ENCODE measurements at regions not wholly inside any gene's neighbourhood (a gene's known extent, or its start where the extent isn't known, plus 50 kb on each side); places are given as distances from the start of the nearest gene placed in this dataset.

DNA sequence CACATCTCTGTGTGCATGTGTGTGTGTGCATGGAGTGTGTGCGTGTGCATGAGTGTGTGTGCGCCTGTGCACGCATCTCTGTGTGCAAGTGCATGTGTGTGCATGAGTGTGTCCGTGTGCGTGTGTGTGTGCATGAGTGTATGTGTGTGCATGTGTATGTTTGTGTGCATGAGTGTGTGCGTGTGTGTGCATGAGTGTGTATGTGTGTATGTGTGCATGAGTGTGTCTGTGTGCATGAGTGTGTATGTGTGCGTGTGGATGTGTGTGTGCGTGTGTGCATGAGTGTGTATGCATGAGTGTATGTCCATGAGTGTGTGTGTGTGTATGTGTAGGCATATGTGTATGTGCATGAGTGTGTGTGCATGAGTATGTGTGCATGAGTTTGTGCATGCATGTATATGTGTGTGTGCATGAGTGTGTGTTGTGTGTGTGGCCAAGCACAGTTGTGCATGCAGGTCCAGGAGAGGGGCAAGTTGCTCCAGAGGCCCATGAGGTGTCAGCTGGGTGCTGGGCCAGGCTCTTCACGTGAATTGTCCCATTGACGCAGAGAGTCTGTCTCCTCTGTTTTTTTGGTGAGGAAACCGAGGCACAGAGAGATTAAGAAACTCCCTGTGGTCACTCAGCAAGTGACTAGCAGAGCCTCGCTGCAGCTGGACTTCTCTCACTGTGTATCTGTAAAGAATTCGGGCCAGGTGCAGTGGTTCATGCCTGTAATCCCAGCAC lies 75.5 kb downstream of the ASB1 start:
- Histone ChIP-seq H3K27ac (ENCODE audit: low read depth, low read length) (no peak overlapping the region), H3K79me2 (ENCODE audit: control insufficient read depth, insufficient read depth, low read length, unreplicated experiment) (no peaks in the 10 kb centered on the region)

DNA sequence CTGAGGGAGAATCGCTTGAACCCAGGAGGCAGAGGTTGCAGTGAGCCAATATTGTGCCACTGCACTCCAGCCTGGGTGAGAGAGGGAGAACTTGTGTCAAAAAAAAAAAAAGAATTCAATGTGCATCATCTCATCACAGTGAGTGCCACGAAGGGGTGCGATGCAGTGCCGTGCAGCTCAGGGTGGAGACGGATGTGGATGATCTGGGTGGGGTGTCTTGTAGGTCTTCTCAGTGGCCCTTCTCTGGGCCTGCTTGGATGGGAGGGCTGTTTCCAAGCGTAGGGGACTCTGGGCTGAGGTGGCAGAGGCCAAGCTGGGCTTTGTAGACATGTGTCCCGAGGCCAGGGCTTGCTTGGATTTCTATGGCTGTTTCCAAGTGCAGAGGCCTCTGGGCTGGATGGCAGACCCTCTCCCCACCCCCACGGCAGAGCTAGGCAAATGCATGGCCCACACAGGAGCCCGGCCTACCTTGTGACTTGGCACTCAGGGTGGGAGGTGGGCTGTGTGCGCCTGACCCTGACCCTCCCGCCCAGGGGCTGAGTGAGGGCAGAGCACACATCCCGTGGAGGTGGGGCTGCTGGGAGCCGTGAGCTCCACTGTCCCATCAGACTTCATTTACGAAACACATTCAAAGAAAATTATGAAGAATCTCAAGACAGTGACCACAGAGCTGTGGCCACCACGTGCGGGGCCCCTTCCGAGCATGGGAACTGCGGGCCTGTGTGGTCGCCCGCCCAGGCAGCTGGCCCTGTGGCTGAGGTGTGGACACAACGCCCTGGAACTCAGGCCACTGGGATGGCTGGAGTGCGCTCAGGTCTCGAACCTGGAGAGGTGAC lies 76.4 kb downstream of the ASB1 start:
- no peak overlapping the region for H3K27ac ChIP-seq (ENCODE audit: low read depth, low read length)
- no peaks in the 10 kb centered on the region for H3K4me1 ChIP-seq (ENCODE audit: control insufficient read depth, insufficient read depth, low read length, unreplicated experiment)
- H3K27me3 ChIP-seq (ENCODE audit: insufficient read depth, low read length) = peaks cover 4% of the 10 kb centered on the region; the same call in 1 of the 2 replicates
- no peak overlapping the region for H3K4me3 ChIP-seq (ENCODE audit: low read depth, low read length)
- no peak overlapping the region for H2AFZ ChIP-seq (ENCODE audit: low read length, unreplicated experiment)
- H3K36me3 ChIP-seq (ENCODE audit: insufficient read depth, low read length) = no peaks in the 10 kb centered on the region
- no peaks in the 10 kb centered on the region for H3K79me2 ChIP-seq (ENCODE audit: control insufficient read depth, insufficient read depth, low read length, unreplicated experiment)

More for the DNA sequence above, 75.5 kb downstream of the ASB1 start:
- Histone ChIP-seq H2AFZ (ENCODE audit: low read length, unreplicated experiment) (no peak overlapping the region), H3K4me3 (ENCODE audit: low read depth, low read length) (no peak overlapping the region), H3K4me1 (ENCODE audit: control insufficient read depth, insufficient read depth, low read length, unreplicated experiment) (no peaks in the 10 kb centered on the region), H3K27me3 (ENCODE audit: insufficient read depth, low read length) (no peaks in the 10 kb centered on the region), H3K36me3 (ENCODE audit: insufficient read depth, low read length) (no peaks in the 10 kb centered on the region)

DNA sequence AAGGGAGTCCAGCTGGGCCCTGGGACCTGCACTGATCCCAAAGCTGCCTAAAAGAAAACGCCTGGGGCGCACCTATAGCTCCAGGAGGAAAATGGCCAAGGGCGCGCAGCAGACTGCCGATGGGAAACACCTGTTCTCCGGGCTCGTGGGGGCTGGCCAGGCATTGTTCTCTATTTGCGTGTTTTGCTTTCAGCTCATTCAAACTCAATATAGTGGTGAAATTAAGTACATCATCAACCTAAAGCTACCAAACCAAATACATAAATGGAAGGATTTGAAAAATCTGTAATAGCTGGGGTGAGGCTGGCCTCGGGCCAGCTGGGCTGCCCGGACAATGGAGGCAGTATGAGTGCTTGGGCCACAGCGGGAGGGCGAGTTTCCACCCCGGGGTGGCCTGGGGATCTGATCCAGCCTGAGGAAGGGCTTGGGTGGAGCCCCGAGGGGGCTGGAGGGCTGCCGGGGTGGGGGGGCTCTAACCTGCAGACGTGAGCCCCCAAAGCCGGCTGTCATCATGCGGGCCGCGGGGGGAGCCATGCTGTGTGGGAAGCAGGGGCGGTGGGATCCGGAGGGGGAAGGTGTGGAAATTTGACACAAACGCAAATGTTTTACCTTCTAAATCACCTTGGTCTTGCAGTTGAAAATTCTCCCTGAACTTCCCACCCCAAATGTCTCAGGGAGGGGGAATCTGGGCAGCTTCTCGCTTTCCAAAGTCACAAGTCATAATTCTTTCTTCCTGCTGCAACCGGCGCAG lies 77.6 kb downstream of the ASB1 start:
- no peaks in the 10 kb centered on the region for H3K4me1 ChIP-seq (ENCODE audit: control insufficient read depth, insufficient read depth, low read length, unreplicated experiment)
- no peaks in the 10 kb centered on the region for H3K36me3 ChIP-seq (ENCODE audit: insufficient read depth, low read length)
- H3K27ac ChIP-seq (ENCODE audit: low read depth, low read length) = no peak overlapping the region
- no peaks in the 10 kb centered on the region for H3K79me2 ChIP-seq (ENCODE audit: control insufficient read depth, insufficient read depth, low read length, unreplicated experiment)
- H3K4me3 ChIP-seq (ENCODE audit: low read depth, low read length) = no peak overlapping the region
- no peak overlapping the region for H2AFZ ChIP-seq (ENCODE audit: low read length, unreplicated experiment)
- peaks cover 4% of the 10 kb centered on the region; the same call in 1 of the 2 replicates for H3K27me3 ChIP-seq (ENCODE audit: insufficient read depth, low read length)

DNA sequence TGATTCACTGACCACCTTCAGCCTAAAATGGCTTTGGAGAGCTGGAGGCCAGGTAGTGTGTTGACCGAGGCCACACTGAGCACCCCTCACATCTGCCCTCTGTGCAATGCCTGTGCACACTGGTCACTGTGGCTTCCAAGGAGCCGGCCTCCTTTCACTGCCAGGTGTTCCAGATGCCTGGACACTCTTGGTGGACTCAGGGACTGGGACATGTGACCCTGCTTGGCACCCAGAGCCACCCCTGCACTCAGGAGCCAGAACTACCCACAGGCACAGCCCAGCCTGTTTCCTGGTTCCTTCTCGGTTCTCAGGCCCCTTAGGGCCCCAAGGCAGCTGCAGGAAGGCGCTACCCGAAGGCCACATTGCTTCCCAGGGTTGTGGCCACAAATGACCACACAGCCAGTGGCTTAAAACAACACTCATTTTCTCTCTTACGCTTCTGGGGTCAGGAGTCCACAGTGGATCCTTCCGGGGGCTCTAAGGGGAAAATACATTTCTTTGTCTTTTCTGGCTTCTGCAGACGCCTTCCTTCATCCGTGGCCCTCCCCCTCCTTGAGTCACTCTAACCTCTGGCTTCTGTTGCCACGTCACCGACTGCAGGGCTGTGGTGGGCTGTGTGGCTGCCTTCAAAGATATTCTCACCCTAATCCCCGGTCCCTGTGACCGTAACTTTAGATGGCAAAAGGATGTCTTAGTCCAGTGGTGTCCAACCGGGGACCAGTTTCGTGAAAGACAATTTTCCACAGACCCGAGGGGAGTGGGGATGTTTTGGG lies 78.6 kb downstream of the ASB1 start:
- Histone ChIP-seq H3K79me2 (ENCODE audit: control insufficient read depth, insufficient read depth, low read length, unreplicated experiment) (no peaks in the 10 kb centered on the region), H3K36me3 (ENCODE audit: insufficient read depth, low read length) (no peaks in the 10 kb centered on the region), H3K4me1 (ENCODE audit: control insufficient read depth, insufficient read depth, low read length, unreplicated experiment) (no peaks in the 10 kb centered on the region), H3K27me3 (ENCODE audit: insufficient read depth, low read length) (peaks cover 4% of the 10 kb centered on the region; the same call in 1 of the 2 replicates), H3K27ac (ENCODE audit: low read depth, low read length) (no peak overlapping the region), H2AFZ (ENCODE audit: low read length, unreplicated experiment) (no peak overlapping the region), H3K4me3 (ENCODE audit: low read depth, low read length) (no peak overlapping the region)

DNA sequence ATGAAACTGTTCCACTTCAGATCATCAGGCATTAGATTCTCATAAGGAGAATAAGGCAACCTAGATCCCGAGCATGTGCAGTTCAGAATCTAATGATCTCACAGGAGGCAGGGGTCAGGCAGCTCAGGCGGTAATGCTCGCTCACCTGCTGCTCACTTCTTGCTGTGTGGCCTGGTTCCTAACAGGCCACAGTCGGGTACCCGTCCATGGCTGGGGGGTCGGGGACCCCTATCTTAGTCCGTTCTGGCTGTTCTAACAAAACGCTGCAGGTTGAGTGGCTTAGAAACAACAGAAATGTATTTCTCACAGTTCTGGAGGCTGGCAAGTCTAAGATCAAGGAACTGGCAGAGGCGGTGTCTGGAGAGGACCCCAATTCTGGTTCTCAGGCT lies 79.2 kb downstream of the ASB1 start:
- Histone ChIP-seq H3K27me3 (ENCODE audit: insufficient read depth, low read length) (peaks cover 4% of the 10 kb centered on the region; the same call in 1 of the 2 replicates), H3K4me1 (ENCODE audit: control insufficient read depth, insufficient read depth, low read length, unreplicated experiment) (no peaks in the 10 kb centered on the region), H3K4me3 (ENCODE audit: low read depth, low read length) (no peak overlapping the region), H3K27ac (ENCODE audit: low read depth, low read length) (no peak overlapping the region), H3K36me3 (ENCODE audit: insufficient read depth, low read length) (no peaks in the 10 kb centered on the region), H3K79me2 (ENCODE audit: control insufficient read depth, insufficient read depth, low read length, unreplicated experiment) (no peaks in the 10 kb centered on the region), H2AFZ (ENCODE audit: low read length, unreplicated experiment) (no peak overlapping the region)

DNA sequence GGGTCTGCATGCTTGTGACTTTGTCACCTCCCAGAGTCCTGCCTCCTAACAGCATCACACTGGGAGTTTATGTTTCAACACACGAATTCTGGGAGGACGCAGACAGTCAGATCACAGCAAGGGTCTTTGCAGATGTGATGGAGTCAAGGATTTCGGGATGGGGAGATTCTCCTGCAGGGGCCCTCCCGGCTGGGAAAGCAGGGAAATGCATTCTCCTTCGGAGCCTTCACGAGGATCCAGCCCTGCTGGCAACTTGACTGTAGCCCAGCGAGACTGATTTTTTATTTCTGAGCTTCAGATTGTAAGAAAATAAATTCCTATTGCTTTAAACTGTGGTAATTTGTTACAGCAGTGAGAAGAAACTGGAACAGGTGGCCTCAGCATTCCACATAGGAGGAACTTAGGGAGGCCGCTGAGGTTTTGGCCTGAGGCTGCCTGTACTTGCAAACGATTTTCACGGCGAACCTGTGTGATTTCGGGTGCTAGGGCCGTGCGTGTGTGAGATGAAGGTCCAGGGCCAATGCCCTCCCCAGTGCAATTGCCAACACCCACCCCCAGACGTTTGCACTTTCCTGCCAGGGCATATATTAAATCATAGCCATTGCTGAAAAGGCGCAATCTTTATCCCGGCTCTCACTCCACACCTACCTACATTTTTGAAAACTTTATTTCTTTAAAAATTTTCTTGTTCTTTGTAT lies 79.8 kb downstream of the ASB1 start:
- Histone ChIP-seq H3K4me3 (ENCODE audit: low read depth, low read length) (no peak overlapping the region), H3K27ac (ENCODE audit: low read depth, low read length) (no peak overlapping the region), H3K27me3 (ENCODE audit: insufficient read depth, low read length) (peaks cover 4% of the 10 kb centered on the region; the same call in 1 of the 2 replicates), H2AFZ (ENCODE audit: low read length, unreplicated experiment) (no peak overlapping the region), H3K36me3 (ENCODE audit: insufficient read depth, low read length) (no peaks in the 10 kb centered on the region), H3K79me2 (ENCODE audit: control insufficient read depth, insufficient read depth, low read length, unreplicated experiment) (no peaks in the 10 kb centered on the region), H3K4me1 (ENCODE audit: control insufficient read depth, insufficient read depth, low read length, unreplicated experiment) (no peaks in the 10 kb centered on the region)

DNA sequence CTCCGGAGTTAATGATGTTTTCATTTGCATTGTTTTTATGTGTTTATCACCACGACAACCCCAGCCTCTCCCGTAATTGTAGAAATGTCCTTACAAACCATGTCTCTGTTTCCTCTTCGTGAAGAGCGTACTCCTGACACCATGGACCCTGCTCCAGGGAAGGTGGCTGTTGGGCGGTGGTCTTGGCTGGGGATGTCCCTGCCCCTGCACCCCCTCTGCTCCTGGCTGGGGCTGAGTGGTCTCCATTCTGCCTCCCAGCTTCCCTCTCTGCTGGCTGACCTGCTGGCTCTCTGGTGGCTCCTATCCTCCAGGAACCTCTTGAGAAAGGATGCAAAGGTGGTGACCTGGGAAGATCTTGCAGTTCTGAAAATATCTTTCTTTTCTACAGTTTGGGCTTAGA lies 81.1 kb downstream of the ASB1 start:
- Histone ChIP-seq H3K27me3 (ENCODE audit: insufficient read depth, low read length) (peaks cover 4% of the 10 kb centered on the region; the same call in 1 of the 2 replicates), H2AFZ (ENCODE audit: low read length, unreplicated experiment) (no peak overlapping the region), H3K4me1 (ENCODE audit: control insufficient read depth, insufficient read depth, low read length, unreplicated experiment) (no peaks in the 10 kb centered on the region), H3K4me3 (ENCODE audit: low read depth, low read length) (no peak overlapping the region), H3K79me2 (ENCODE audit: control insufficient read depth, insufficient read depth, low read length, unreplicated experiment) (no peaks in the 10 kb centered on the region), H3K36me3 (ENCODE audit: insufficient read depth, low read length) (no peaks in the 10 kb centered on the region), H3K27ac (ENCODE audit: low read depth, low read length) (no peak overlapping the region)

DNA sequence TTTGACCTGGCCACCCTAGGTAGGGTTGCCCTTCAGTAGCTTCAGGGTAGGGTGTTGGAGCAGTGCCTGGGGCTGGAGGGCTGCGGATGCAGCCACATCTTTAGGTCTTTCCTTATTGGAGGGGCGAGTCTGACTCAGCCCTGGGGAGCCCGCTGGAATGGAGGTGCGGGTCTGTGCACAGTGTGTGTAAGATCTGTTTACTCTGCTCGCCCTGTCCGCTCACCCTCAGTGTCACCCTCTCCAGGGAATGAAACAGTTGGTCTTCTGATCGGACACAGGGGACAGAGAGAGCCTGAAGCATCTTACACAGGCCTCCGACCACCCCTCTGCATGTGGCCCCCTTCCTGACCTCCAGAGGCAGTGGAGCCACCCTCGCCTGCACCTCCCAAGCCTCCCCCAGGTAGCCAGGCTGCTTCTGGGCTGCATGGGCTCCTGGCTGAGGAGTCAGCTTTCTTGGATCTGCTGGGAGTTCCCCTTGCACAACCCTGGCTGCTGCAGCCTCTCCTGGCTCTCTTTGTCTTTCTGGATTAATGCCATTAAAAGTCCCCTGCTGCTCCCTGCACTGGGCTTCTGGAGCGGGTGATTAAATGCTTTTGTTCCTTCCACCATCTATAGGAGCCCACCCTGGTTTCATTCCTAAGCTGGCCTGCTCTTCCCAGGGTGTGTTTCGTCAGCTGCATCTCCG lies 82.6 kb downstream of the ASB1 start:
- Histone ChIP-seq H2AFZ (ENCODE audit: low read length, unreplicated experiment) (no peak overlapping the region), H3K4me1 (ENCODE audit: control insufficient read depth, insufficient read depth, low read length, unreplicated experiment) (no peaks in the 10 kb centered on the region), H3K36me3 (ENCODE audit: insufficient read depth, low read length) (no peaks in the 10 kb centered on the region), H3K4me3 (ENCODE audit: low read depth, low read length) (no peak overlapping the region), H3K27ac (ENCODE audit: low read depth, low read length) (no peak overlapping the region), H3K27me3 (ENCODE audit: insufficient read depth, low read length) (peaks cover 4% of the 10 kb centered on the region; the same call in 1 of the 2 replicates), H3K79me2 (ENCODE audit: control insufficient read depth, insufficient read depth, low read length, unreplicated experiment) (no peaks in the 10 kb centered on the region)

DNA sequence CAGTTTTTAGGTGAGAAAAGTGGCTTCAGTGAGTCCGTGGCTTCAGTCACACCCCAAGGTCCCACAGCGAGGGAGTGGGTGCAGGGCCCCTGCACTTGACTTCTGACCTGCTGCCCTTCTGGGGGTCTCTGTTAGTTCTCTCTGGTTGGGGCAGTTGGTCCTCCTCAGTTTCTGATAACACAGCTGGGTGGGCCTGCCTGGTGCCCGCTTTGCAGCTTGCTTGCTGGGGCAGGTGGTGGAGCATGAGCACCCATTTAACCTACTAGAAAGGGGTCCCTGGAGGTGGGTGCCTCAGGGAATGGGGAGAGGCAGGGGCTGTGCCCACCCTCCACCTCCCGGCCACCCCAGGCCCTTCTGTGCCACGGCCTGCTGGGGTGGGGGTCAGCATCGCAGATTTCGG lies 83.2 kb downstream of the ASB1 start:
- Histone ChIP-seq H3K27me3 (ENCODE audit: insufficient read depth, low read length) (peaks cover 4% of the 10 kb centered on the region; the same call in 1 of the 2 replicates), H3K79me2 (ENCODE audit: control insufficient read depth, insufficient read depth, low read length, unreplicated experiment) (no peaks in the 10 kb centered on the region), H3K4me1 (ENCODE audit: control insufficient read depth, insufficient read depth, low read length, unreplicated experiment) (no peaks in the 10 kb centered on the region), H2AFZ (ENCODE audit: low read length, unreplicated experiment) (no peak overlapping the region), H3K4me3 (ENCODE audit: low read depth, low read length) (no peak overlapping the region), H3K36me3 (ENCODE audit: insufficient read depth, low read length) (no peaks in the 10 kb centered on the region), H3K27ac (ENCODE audit: low read depth, low read length) (no peak overlapping the region)

All from ACC112 (cell line).